Globus pallidus (tissue), 1 donor: ENCODE measurements at regions not wholly inside any gene's neighbourhood (a gene's known extent, or its start where the extent isn't known, plus 50 kb on each side); places are given as distances from the start of the nearest gene placed in this dataset.

Experiments used
- DNase-seq: peaks from one replicate; pipeline ENCODE4 v3.0.0-alpha.2; 2015; ENCODE audit warnings: low spot score

GRCh38 chr5:159385536-159385935, 55.2 kb upstream of the IL12B start:
- DNase-seq, result no peak

GRCh38 chr5:159386028-159386711, 55.9 kb upstream of the IL12B start:
- DNase-seq, result no peak

- DNase-seq, result no peak
Observed at GRCh38 chr5:159392871-159393270, 62.6 kb upstream of the IL12B start.

GRCh38 chr5:159393854-159394274, 63.6 kb upstream of the IL12B start:
- no peak for DNase-seq

GRCh38 chr5:159395202-159395601, 64.9 kb upstream of the IL12B start:
- DNase-seq, result no peak

GRCh38 chr5:159398936-159399335, 68.6 kb upstream of the IL12B start:
- DNase-seq, result no peak

- no peak for DNase-seq
Observed at GRCh38 chr5:159400476-159400875, 70.2 kb upstream of the IL12B start.

GRCh38 chr5:159402311-159402710, 72.0 kb upstream of the IL12B start:
- no peak for DNase-seq

GRCh38 chr5:159402856-159403255, 72.6 kb upstream of the IL12B start:
- DNase-seq, result no peak

- DNase-seq, result no peak
Observed at GRCh38 chr5:159403906-159404681, 73.8 kb upstream of the IL12B start.

GRCh38 chr5:159405611-159406031, 75.3 kb upstream of the IL12B start:
- DNase-seq, result no peak

GRCh38 chr5:159406571-159406970, 76.3 kb upstream of the IL12B start:
- DNase-seq, result no peak

GRCh38 chr5:159409801-159410200, 79.5 kb upstream of the IL12B start:
- DNase-seq, result no peak

GRCh38 chr5:159410480-159410879, 80.2 kb upstream of the IL12B start:
- DNase-seq, result no peak

- DNase-seq, result no peak
Observed at GRCh38 chr5:159411115-159411514, 80.8 kb upstream of the IL12B start.

GRCh38 chr5:159412284-159413046, 82.2 kb upstream of the IL12B start:
- peak; percentile 5 for DNase-seq

- no peak for DNase-seq
Observed at GRCh38 chr5:159414021-159414420, 83.7 kb upstream of the IL12B start.

GRCh38 chr5:159415301-159415937, 85.1 kb upstream of the IL12B start:
- no peak for DNase-seq

- no peak for DNase-seq
Observed at GRCh38 chr5:159416438-159416837, 86.2 kb upstream of the IL12B start.

GRCh38 chr5:159417170-159417569, 86.9 kb upstream of the IL12B start:
- DNase-seq, result no peak

- no peak for DNase-seq
Observed at GRCh38 chr5:159419576-159419975, 89.3 kb upstream of the IL12B start.

- no peak for DNase-seq
Observed at GRCh38 chr5:159420940-159421339, 90.7 kb upstream of the IL12B start.
